Osteoblast (primary cell): ENCODE measurements at regions not wholly inside any gene's neighbourhood (a gene's known extent, or its start where the extent isn't known, plus 50 kb on each side); places are given as distances from the start of the nearest gene placed in this dataset.
"Not testable (repeated sequence)": the region's sequence is repeated elsewhere in the genome, so short reads cannot be mapped to it uniquely, and the experiment has no call there.

Experiments
- DNase-seq: peaks from one replicate; pipeline ENCODE4 v3.0.0; 2011; ENCODE audit warnings: low spot score, mixed read lengths; ENCODE audit not compliant: insufficient read length; ENCODE audit errors: missing footprints
- H2AFZ ChIP-seq: 2 replicates; pipeline ENCODE4 v1.6.0; 2011; ENCODE audit warnings: mild to moderate bottlenecking, low read length
- H3K27ac ChIP-seq: 2 replicates; pipeline ENCODE4 v1.5.1; 2011; ENCODE audit warnings: mild to moderate bottlenecking, low read depth, low read length, moderate library complexity
- H3K27me3 ChIP-seq: 2 replicates; pipeline ENCODE4 v1.6.0; 2012; ENCODE audit warnings: mild to moderate bottlenecking, control low read depth, inconsistent platforms, low read length, moderate library complexity; ENCODE audit not compliant: insufficient read depth
- H3K36me3 ChIP-seq: 2 replicates; pipeline ENCODE4 v1.5.1; 2011; ENCODE audit warnings: mild to moderate bottlenecking, low read length, control low read depth, moderate library complexity; ENCODE audit not compliant: insufficient read depth
- H3K4me1 ChIP-seq: 2 replicates; pipeline ENCODE4 v1.5.1; 2011; ENCODE audit warnings: mild to moderate bottlenecking, low read length, control low read depth, moderate library complexity; ENCODE audit not compliant: insufficient read depth
- H3K4me2 ChIP-seq: 2 replicates; pipeline ENCODE4 v1.6.0; 2011; ENCODE audit warnings: mild to moderate bottlenecking, low read length; ENCODE audit not compliant: insufficient read depth
- H3K4me3 ChIP-seq: fragments of 200-600 bp; sonication (generic); 3 replicates; pipeline ENCODE4 v1.5.1; 2012; ENCODE audit warnings: mild to moderate bottlenecking, low read length, inconsistent platforms; ENCODE audit not compliant: insufficient read depth
- H3K79me2 ChIP-seq: 2 replicates; pipeline ENCODE4 v1.6.0; 2012; ENCODE audit warnings: mild to moderate bottlenecking, low read length, control low read depth, inconsistent platforms; ENCODE audit not compliant: insufficient read depth
- H3K9me3 ChIP-seq: 2 replicates; pipeline ENCODE4 v1.5.1; 2011; ENCODE audit warnings: low read depth, low read length, control low read depth
- H4K20me1 ChIP-seq: 2 replicates; pipeline ENCODE4 v1.6.0; 2012; ENCODE audit warnings: mild to moderate bottlenecking, low read length, control low read depth; ENCODE audit not compliant: insufficient read depth
- CTCF ChIP-seq: IDR thresholded peaks from 2 replicates; pipeline ENCODE4 v1.5.1; 2011; ENCODE audit warnings: mild to moderate bottlenecking, low read depth, low read length, moderate library complexity; ENCODE audit errors: extremely low read depth

DNA sequence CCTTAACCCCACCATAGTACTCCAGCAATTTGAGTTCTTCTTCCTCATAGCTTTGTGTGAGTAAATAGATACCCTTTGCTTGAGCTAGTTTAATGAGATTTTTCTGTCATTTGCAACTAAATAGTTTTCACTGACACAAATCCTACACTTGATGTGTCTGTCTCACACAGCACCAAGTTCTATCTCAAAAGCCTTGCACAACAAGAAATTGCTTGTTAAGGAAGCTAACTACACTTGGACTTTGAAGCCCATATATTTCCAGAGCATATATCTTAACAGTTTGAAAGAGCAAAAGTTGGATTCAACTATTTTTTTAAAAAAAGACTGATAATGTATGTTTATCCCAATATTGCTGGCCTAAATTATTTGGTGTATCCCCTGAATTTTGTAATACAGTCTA is 459.2 kb downstream of the ACTL7B start:
- Histone ChIP-seq H3K36me3 (no peaks in the 10 kb centered on the region), H3K4me2 (no peak overlapping the region), H3K79me2 (no peaks in the 10 kb centered on the region), H3K4me3 (no peak overlapping the region), H3K27me3 (no peaks in the 10 kb centered on the region), H3K9me3 (no peaks in the 10 kb centered on the region), H3K27ac (no peak overlapping the region), H2AFZ (no peak overlapping the region), H4K20me1 (no peaks in the 10 kb centered on the region), H3K4me1 (no peaks in the 10 kb centered on the region)
- DNase-seq = no peak
- TF ChIP-seq CTCF = no peak

GRCh38 chr9:108396193-108396592 is 459.6 kb downstream of the ACTL7B start:
- DNase-seq = no peak
- Histone ChIP-seq H4K20me1 (no peaks in the 10 kb centered on the region), H3K4me3 (no peak overlapping the region), H3K27me3 (no peaks in the 10 kb centered on the region), H2AFZ (no peak overlapping the region), H3K4me2 (no peak overlapping the region), H3K36me3 (no peaks in the 10 kb centered on the region), H3K4me1 (no peaks in the 10 kb centered on the region), H3K79me2 (no peaks in the 10 kb centered on the region), H3K27ac (no peak overlapping the region), H3K9me3 (no peaks in the 10 kb centered on the region)
- no peak for TF ChIP-seq CTCF

- TF ChIP-seq CTCF = no peak
- H3K4me3 ChIP-seq = no peak overlapping the region
- no peak overlapping the region for H2AFZ ChIP-seq
- H4K20me1 ChIP-seq = no peaks in the 10 kb centered on the region
- H3K36me3 ChIP-seq = no peaks in the 10 kb centered on the region
- no peaks in the 10 kb centered on the region for H3K27me3 ChIP-seq
- DNase-seq = peak; percentile 34
- H3K4me1 ChIP-seq = no peaks in the 10 kb centered on the region
- H3K79me2 ChIP-seq = no peaks in the 10 kb centered on the region
- no peak overlapping the region for H3K27ac ChIP-seq
- no peak overlapping the region for H3K4me2 ChIP-seq
- H3K9me3 ChIP-seq = no peaks in the 10 kb centered on the region
These were observed 460.4 kb downstream of the ACTL7B start for GRCh38 chr9:108395421-108395820.

DNA sequence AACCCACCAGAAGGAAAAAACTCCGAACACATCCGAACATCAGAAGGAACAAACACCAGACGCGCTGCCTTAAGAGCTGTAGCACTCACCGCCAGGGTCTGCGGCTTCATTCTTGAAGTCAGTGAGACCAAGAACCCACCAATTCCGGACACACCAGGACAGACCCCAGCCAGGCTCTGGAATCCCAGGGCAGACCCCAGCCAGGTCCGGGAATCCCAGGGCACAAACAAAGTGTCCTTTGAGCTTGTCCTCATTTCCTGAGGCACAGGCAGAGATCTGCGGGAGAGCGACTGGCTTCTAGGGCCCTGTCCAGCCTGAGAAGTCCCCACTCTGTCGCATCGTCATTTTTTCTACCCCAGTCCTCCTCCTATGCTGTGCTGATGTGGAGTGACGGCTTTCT is 461.1 kb downstream of the ACTL7B start:
- Histone ChIP-seq H3K4me1 (no peaks in the 10 kb centered on the region), H3K79me2 (no peaks in the 10 kb centered on the region), H3K4me2 (no peak overlapping the region), H3K4me3 (no peak overlapping the region), H3K36me3 (no peaks in the 10 kb centered on the region), H3K27me3 (no peaks in the 10 kb centered on the region), H3K9me3 (no peaks in the 10 kb centered on the region), H2AFZ (no peak overlapping the region), H3K27ac (no peak overlapping the region), H4K20me1 (no peaks in the 10 kb centered on the region)
- no peak for TF ChIP-seq CTCF
- no peak for DNase-seq

DNA sequence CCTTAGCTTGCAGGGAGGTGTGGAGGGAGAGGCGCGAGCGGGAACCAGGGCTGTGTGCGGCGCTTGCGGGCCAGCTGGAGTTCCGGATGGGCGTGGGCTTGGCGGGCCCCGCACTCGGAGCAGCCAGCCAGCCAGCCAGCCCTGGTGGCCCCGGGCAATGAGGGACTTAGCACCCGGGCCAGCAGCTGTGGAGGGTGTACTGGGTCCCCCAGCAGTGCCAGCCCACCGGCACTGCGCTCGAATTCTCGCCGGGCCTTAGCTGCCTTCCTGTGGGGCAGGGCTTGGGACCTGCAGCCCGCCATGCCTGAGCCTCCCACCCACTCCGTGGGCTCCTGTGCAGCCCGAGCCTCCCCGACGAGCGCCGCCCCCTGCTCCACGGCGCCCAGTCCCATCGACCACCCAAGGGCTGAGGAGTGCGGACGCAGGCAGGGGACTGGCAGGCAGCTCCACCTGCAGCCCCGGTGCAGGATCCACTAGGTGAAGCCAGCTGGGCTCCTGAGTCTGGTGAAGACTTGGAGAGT is 462.2 kb downstream of the ACTL7B start:
- not testable (repeated sequence) for H3K4me2 ChIP-seq, H4K20me1 ChIP-seq, H2AFZ ChIP-seq, H3K4me3 ChIP-seq, H3K4me1 ChIP-seq, H3K27me3 ChIP-seq, H3K9me3 ChIP-seq, DNase-seq, H3K79me2 ChIP-seq, H3K36me3 ChIP-seq, H3K27ac ChIP-seq
